PC-9 (cell line): ENCODE measurements at regions not wholly inside any gene's neighbourhood (a gene's known extent, or its start where the extent isn't known, plus 50 kb on each side); places are given as distances from the start of the nearest gene placed in this dataset.

Experiments used
- BruUV-seq: library from RNA; stranded (reverse); fragments of 400-500 nt; replicated peaks from 2 replicates; lab custom pipeline; 2021; lab: Mats Ljungman, UMichigan
- CTCF ChIA-PET: fragments of 300-600 bp; sonication (Branson Sonifier 250); formaldehyde crosslinking; loops from one replicate; lab custom pipeline; 2022; ENCODE audit warnings: antibody characterized with exemption; lab: Charles Lee
- POLR2A ChIA-PET: fragments of 300-600 bp; sonication (Branson Sonifier 250); formaldehyde crosslinking; loops from one replicate; lab custom pipeline; 2022; ENCODE audit warnings: antibody characterized with exemption; ENCODE audit not compliant: unreplicated experiment; lab: Charles Lee
- DNase-seq, 2 experiments: peaks; one replicate each; pipeline versions ENCODE4 v3.0.0 to v3.0.0-alpha.2; 2015 to 2022; ENCODE audit warnings: mixed read lengths in 1 of 2
- H2AFZ ChIP-seq: fragments of 200-600 bp; sonication (generic); 2 replicates; pipeline ENCODE4 v1.8.1; 2017; ENCODE audit warnings: antibody characterized with exemption
- H3F3A ChIP-seq: fragments of 200-600 bp; sonication (generic); 2 replicates; pipeline ENCODE4 v1.8.1; 2017; ENCODE audit warnings: antibody characterized with exemption, mild to moderate bottlenecking, low read depth; ENCODE audit not compliant: insufficient read depth
- H3K27ac ChIP-seq: fragments of 200-600 bp; sonication (generic); 2 replicates; pipeline ENCODE4 v1.6.1; 2016; ENCODE audit warnings: mixed run types
- H3K27me3 ChIP-seq: fragments of 200-600 bp; sonication (generic); 2 replicates; pipeline ENCODE4 v1.6.1; 2016; ENCODE audit warnings: low read depth, mixed run types; ENCODE audit not compliant: insufficient read depth
- H3K36me3 ChIP-seq: fragments of 200-600 bp; sonication (generic); 2 replicates; pipeline ENCODE4 v1.6.1; 2016; ENCODE audit warnings: low read depth, mixed run types
- H3K4me1 ChIP-seq: fragments of 200-600 bp; sonication (generic); replicated peaks from 2 replicates; pipeline ENCODE4 v1.6.1; 2016; ENCODE audit warnings: mixed run types; ENCODE audit not compliant: insufficient read depth
- H3K4me2 ChIP-seq: fragments of 200-600 bp; sonication (generic); 2 replicates; pipeline ENCODE4 v1.6.1; 2017; ENCODE audit warnings: mixed run types
- H3K4me3 ChIP-seq: fragments of 200-600 bp; sonication (generic); 2 replicates; pipeline ENCODE4 v1.6.1; 2016; ENCODE audit warnings: mixed run types
- H3K79me2 ChIP-seq: fragments of 200-600 bp; sonication (generic); 2 replicates; pipeline ENCODE4 v1.6.1; 2017; ENCODE audit warnings: low read depth, mixed run types
- H3K9me2 ChIP-seq: fragments of 200-600 bp; sonication (generic); 2 replicates; pipeline ENCODE4 v1.8.1; 2017; ENCODE audit warnings: mild to moderate bottlenecking; ENCODE audit not compliant: insufficient read depth
- H3K9me3 ChIP-seq: fragments of 200-600 bp; sonication (generic); 2 replicates; pipeline ENCODE4 v1.8.1; 2016; ENCODE audit warnings: low read depth; ENCODE audit not compliant: insufficient read depth
- H4K20me1 ChIP-seq: fragments of 200-600 bp; sonication (generic); 2 replicates; pipeline ENCODE4 v1.8.1; 2017; ENCODE audit not compliant: insufficient read depth
- EZH2 ChIP-seq: fragments of 200-600 bp; sonication (generic); IDR thresholded peaks from 2 replicates; pipeline ENCODE4 v1.8.0; 2017; ENCODE audit warnings: antibody characterized with exemption, low read depth
- intact Hi-C: fragments of 100-400 bp; cut with micrococcal nuclease; formaldehyde crosslinking; loops from one replicate; pipeline ENCODE4 v1.10.0; 2022; ENCODE audit not compliant: unreplicated experiment
- TF ChIP-seq, protein P1 (sequence below): fragments of 200-600 bp; sonication (generic); conservative IDR thresholded peaks from 2 replicates; pipeline ENCODE4 v1.6.1; 2017; ENCODE audit warnings: mixed run types, antibody characterized with exemption, mild to moderate bottlenecking, moderate library complexity

DNA sequence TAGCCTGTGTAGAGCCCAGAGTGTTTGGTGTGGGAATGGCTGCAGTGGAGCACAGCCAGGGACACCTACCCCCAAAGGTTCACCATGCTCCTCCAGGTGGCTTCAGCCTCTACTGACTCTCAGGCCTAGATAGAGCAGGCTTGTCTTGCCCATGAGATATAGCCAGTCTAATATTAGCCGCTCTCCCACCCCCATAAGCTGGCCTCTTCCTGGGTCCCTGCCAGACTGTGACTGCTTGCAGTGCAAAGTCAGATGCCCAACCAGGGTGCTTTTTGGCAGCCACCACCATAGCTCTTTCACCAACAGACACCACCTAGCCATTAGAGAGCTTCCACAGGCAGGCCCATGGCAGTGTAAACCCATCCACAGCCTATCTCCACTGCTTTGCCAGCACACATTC, 405.3 kb downstream of the MBD2 start:
- TF ChIP-seq, protein P1, sequence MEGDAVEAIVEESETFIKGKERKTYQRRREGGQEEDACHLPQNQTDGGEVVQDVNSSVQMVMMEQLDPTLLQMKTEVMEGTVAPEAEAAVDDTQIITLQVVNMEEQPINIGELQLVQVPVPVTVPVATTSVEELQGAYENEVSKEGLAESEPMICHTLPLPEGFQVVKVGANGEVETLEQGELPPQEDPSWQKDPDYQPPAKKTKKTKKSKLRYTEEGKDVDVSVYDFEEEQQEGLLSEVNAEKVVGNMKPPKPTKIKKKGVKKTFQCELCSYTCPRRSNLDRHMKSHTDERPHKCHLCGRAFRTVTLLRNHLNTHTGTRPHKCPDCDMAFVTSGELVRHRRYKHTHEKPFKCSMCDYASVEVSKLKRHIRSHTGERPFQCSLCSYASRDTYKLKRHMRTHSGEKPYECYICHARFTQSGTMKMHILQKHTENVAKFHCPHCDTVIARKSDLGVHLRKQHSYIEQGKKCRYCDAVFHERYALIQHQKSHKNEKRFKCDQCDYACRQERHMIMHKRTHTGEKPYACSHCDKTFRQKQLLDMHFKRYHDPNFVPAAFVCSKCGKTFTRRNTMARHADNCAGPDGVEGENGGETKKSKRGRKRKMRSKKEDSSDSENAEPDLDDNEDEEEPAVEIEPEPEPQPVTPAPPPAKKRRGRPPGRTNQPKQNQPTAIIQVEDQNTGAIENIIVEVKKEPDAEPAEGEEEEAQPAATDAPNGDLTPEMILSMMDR, result no peak
- no peak for TF ChIP-seq EZH2
- no peaks in the 10 kb centered on the region for H3K9me3 ChIP-seq
- ChIA-PET POLR2A (no interaction called here), CTCF (no interaction called here)
- no peak for DNase-seq
- intact Hi-C loops, result no loop called here
- no peaks in the 10 kb centered on the region for H3K4me1 ChIP-seq
- H3K9me2 ChIP-seq, result no peaks in the 10 kb centered on the region
- H3K79me2 ChIP-seq, result no peaks in the 10 kb centered on the region
- H3K27me3 ChIP-seq, result no peaks in the 10 kb centered on the region
- H3F3A ChIP-seq, result no peaks in the 10 kb centered on the region
- BruUV-seq, result no TSS peak
- H3K4me2 ChIP-seq, result no peak overlapping the region
- no peak overlapping the region for H3K27ac ChIP-seq
- no peak overlapping the region for H3K4me3 ChIP-seq
- no peaks in the 10 kb centered on the region for H4K20me1 ChIP-seq
- H3K36me3 ChIP-seq, result no peaks in the 10 kb centered on the region
- H2AFZ ChIP-seq, result no peak overlapping the region

DNA sequence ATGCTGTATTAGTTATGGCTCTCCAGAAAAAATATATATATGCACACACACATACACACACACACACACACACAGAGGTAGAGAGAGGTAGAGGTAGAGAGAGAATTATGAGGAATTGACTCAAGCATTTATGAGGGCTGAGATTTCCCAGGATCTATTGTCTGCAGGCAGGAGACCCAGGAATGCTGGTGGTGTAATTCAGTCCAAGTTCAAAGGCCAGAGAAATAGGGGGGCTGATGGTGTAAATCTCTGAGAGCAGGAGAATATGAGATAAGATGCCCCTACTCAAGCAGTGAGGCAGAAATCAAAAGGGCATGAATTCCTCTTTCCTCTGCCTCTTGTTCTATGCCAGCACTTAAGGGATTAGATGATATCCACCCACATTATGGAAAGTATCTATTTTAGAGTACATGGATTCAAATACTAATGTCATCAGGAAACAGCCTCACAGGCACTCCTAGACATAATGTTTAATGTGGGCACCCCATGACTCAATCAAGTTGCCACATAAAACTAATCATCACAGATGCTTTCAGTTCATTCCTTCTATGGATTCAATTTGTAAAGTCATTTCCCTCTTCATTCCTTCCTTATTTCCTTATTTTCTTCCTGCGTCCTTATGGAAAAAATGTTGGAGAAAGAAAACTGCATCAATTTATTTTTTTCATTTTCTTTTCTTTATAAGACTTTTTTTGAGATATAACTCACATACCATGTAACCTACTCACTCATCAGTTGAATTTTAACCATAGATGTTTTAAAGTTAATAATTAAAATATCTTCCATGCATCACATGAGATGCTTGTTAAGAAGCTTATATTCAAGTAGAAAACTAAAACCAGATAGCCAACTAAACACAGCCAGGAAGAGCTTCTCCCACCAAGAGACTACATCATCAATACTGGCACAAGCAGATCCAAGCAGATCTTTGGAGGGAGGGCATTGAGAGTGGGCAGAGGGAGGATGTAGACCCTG, 406.2 kb downstream of the MBD2 start:
- H3F3A ChIP-seq, result no peaks in the 10 kb centered on the region
- H3K4me2 ChIP-seq, result no peak overlapping the region
- no peak for TF ChIP-seq EZH2
- TF ChIP-seq, protein P1, result no peak
- no peaks in the 10 kb centered on the region for H3K9me3 ChIP-seq
- ChIA-PET CTCF (no interaction called here), POLR2A (no interaction called here)
- intact Hi-C loops, result no loop called here
- no peak overlapping the region for H3K4me3 ChIP-seq
- H3K4me1 ChIP-seq, result no peaks in the 10 kb centered on the region
- H3K9me2 ChIP-seq, result no peaks in the 10 kb centered on the region
- H2AFZ ChIP-seq, result no peak overlapping the region
- DNase-seq, result no peak
- H3K79me2 ChIP-seq, result no peaks in the 10 kb centered on the region
- no TSS peak for BruUV-seq
- H3K27ac ChIP-seq, result no peak overlapping the region
- no peaks in the 10 kb centered on the region for H3K27me3 ChIP-seq
- H4K20me1 ChIP-seq, result no peaks in the 10 kb centered on the region
- H3K36me3 ChIP-seq, result no peaks in the 10 kb centered on the region

DNA sequence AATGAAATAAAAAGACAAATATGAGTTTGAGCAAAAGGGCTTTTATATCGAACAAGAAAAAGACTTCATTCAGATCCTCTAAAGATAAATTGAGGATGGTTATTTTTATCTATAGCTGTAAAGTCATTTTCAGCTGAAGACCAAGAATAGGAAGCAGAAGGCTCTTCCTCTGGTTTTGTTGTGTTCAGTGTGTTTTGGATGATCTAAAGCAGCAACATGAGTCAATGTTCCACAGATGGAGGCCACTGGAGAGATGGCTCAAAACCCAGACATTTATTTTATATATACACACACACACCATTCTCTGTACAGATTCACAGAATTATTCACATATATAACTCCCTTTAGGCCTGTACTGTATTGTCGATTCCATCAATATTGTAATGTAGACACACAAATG, 424.3 kb downstream of the MBD2 start:
- Histone ChIP-seq H3K9me3 (no peaks in the 10 kb centered on the region), H3K79me2 (no peaks in the 10 kb centered on the region), H3K36me3 (no peaks in the 10 kb centered on the region), H4K20me1 (no peaks in the 10 kb centered on the region), H3K9me2 (no peaks in the 10 kb centered on the region), H2AFZ (no peak overlapping the region), H3K27me3 (no peaks in the 10 kb centered on the region), H3F3A (no peaks in the 10 kb centered on the region), H3K27ac (no peak overlapping the region), H3K4me2 (no peak overlapping the region), H3K4me1 (no peaks in the 10 kb centered on the region), H3K4me3 (no peak overlapping the region)
- TF ChIP-seq, protein P1, result no peak
- TF ChIP-seq EZH2, result no peak
- ChIA-PET CTCF (no interaction called here), POLR2A (no interaction called here)
- intact Hi-C loops, result no loop called here
- BruUV-seq, result no TSS peak
- DNase-seq, result no peak
